Upper lobe of left lung (tissue), 6 donors: ENCODE measurements at regions not wholly inside any gene's neighbourhood (a gene's known extent, or its start where the extent isn't known, plus 50 kb on each side); places are given as distances from the start of the nearest gene placed in this dataset.

ENCODE experiments used
- ATAC-seq, 2 donors: fragments of 200-7000 bp; cut with Tn5 transposase; one replicate each; pipeline ENCODE4 v1.9.1; 2022; ENCODE audit warnings: mild to moderate bottlenecking in 2 of 2, moderate library complexity in 2 of 2; ENCODE audit not compliant: low FRiP score in 2 of 2
- DNase-seq, 2 donors: peaks; one replicate each; pipeline ENCODE4 v3.0.0-alpha.2; 2019 to 2020
- H3K27ac ChIP-seq, 4 donors: fragments of 200-600 bp; sonication (generic); one replicate each; pipeline ENCODE4 v1.5.1; 2016 to 2019
- H3K27me3 ChIP-seq, 4 donors: fragments of 200-600 bp; sonication (generic); one replicate each; pipeline ENCODE4 v1.5.1; 2017 to 2019
- H3K36me3 ChIP-seq, 4 donors: fragments of 200-600 bp; sonication (generic); one replicate each; pipeline ENCODE4 v1.5.1; 2016 to 2019
- H3K4me1 ChIP-seq, 4 donors: fragments of 200-600 bp; sonication (generic); one replicate each; pipeline ENCODE4 v1.5.1; 2018 to 2019
- H3K4me3 ChIP-seq, 4 donors: fragments of 200-600 bp; sonication (generic); one replicate each; pipeline ENCODE4 v1.5.1; 2017 to 2019; ENCODE audit warnings: mild to moderate bottlenecking in 2 of 4, moderate library complexity in 1 of 4
- H3K9me3 ChIP-seq, 4 donors: fragments of 200-600 bp; sonication (generic); one replicate each; pipeline ENCODE4 v1.5.1; 2018 to 2019
- CTCF ChIP-seq, 6 experiments: fragments of 450-650 bp in 4 of 6; fragments of 200-600 bp in 2 of 6; sonication (generic) in 2 of 6; IDR thresholded peaks; one replicate each; pipeline ENCODE4 v1.5.1; 2016 to 2019; ENCODE audit warnings: antibody characterized with exemption in 6 of 6
- EP300 ChIP-seq, 4 donors: sonication (generic); formaldehyde crosslinking; IDR thresholded peaks; one replicate each; pipeline ENCODE4 v1.5.1; 2017; ENCODE audit warnings: antibody characterized with exemption in 4 of 4, control low read depth in 2 of 4
- POLR2A ChIP-seq, 4 donors: fragments of 450-650 bp; IDR thresholded peaks; one replicate each; pipeline ENCODE4 v1.5.1; 2016 to 2017; ENCODE audit warnings: antibody characterized with exemption in 4 of 4, mild to moderate bottlenecking in 2 of 4
- POLR2AphosphoS5 ChIP-seq, 2 donors: sonication (generic); formaldehyde crosslinking; IDR thresholded peaks; one replicate each; pipeline ENCODE4 v1.5.1; 2017; ENCODE audit warnings: antibody characterized with exemption in 2 of 2
- WGBS, 2 donors: methylation state at CpG; one replicate each; pipeline ENCODE4 v1.1.5; 2017 to 2018; 5-methylcytosine and 5-hydroxymethylcytosine counted together
- donor health status: DM: no; HTN: no; CAD: no; lungs with moderate emphysema.
- donor health status: DM: no; HTN: yes; CAD: no; lungs with severe emphysema.

- DNase-seq (no peak), ATAC-seq (no peak)
- no peaks in the 10 kb centered on the region for H3K36me3 ChIP-seq
- no peak overlapping the region for H3K27ac ChIP-seq
- no peaks in the 10 kb centered on the region for H3K4me1 ChIP-seq
- WGBS, 2 donors = 86 to 88% methylated on average over 6 of the region's 6 CpGs
- TF ChIP-seq POLR2AphosphoS5 (IDR thresholded peaks at IDR 0.05) = no peak
- TF ChIP-seq POLR2A (IDR thresholded peaks at IDR 0.05) = no peak
- no peak for TF ChIP-seq EP300 (IDR thresholded peaks at IDR 0.05)
- TF ChIP-seq CTCF (IDR thresholded peaks at IDR 0.05) = no peak
- H3K27me3 ChIP-seq = no peaks in the 10 kb centered on the region
- H3K4me3 ChIP-seq = no peak overlapping the region
- H3K9me3 ChIP-seq = no peaks in the 10 kb centered on the region
Observed at GRCh38 chr2:221042926-221043325, 529.2 kb downstream of the EPHA4 start.

- Histone ChIP-seq H3K27me3 (no peaks in the 10 kb centered on the region), H3K36me3 (no peaks in the 10 kb centered on the region), H3K4me3 (no peak overlapping the region), H3K27ac (no peak overlapping the region), H3K4me1 (no peaks in the 10 kb centered on the region), H3K9me3 (no peaks in the 10 kb centered on the region)
- TF ChIP-seq EP300 (IDR thresholded peaks at IDR 0.05) = no peak
- no peak for TF ChIP-seq POLR2AphosphoS5 (IDR thresholded peaks at IDR 0.05)
- WGBS, 2 donors = 83 to 91% methylated on average over 5 of the region's 5 CpGs
- no peak for ATAC-seq
- no peak for DNase-seq
Observed at GRCh38 chr2:221044781-221045180, 527.3 kb downstream of the EPHA4 start.

- ATAC-seq = no peak
- Histone ChIP-seq H3K4me1 (no peaks in the 10 kb centered on the region), H3K27me3 (no peaks in the 10 kb centered on the region), H3K27ac (no peak overlapping the region), H3K4me3 (no peak overlapping the region), H3K9me3 (no peaks in the 10 kb centered on the region), H3K36me3 (no peaks in the 10 kb centered on the region)
- 67 to 81% methylated on average over 4 of the region's 4 CpGs for WGBS, 2 donors
- no peak for DNase-seq
- no peak for TF ChIP-seq POLR2A (IDR thresholded peaks at IDR 0.05)
Observed at GRCh38 chr2:221050020-221050795, 521.9 kb downstream of the EPHA4 start.

GRCh38 chr2:221051162-221051561, 520.9 kb downstream of the EPHA4 start:
- DNase-seq = peak in 1 of 2 donors; percentile 24
- Histone ChIP-seq H3K4me3 (no peak overlapping the region), H3K27me3 (no peaks in the 10 kb centered on the region), H3K27ac (no peak overlapping the region), H3K4me1 (no peaks in the 10 kb centered on the region), H3K36me3 (no peaks in the 10 kb centered on the region), H3K9me3 (no peaks in the 10 kb centered on the region)
- TF ChIP-seq POLR2AphosphoS5 (IDR thresholded peaks at IDR 0.05) = no peak
- no peak for TF ChIP-seq POLR2A (IDR thresholded peaks at IDR 0.05)
- ATAC-seq = no peak
- 94 to 96% methylated on average over 8 of the region's 8 CpGs for WGBS, 2 donors

GRCh38 chr2:221060376-221060775, 511.7 kb downstream of the EPHA4 start:
- H3K4me1 ChIP-seq = no peaks in the 10 kb centered on the region
- no peaks in the 10 kb centered on the region for H3K27me3 ChIP-seq
- TF ChIP-seq POLR2A (IDR thresholded peaks at IDR 0.05) = no peak
- TF ChIP-seq CTCF (IDR thresholded peaks at IDR 0.05) = no peak
- TF ChIP-seq POLR2AphosphoS5 (IDR thresholded peaks at IDR 0.05) = no peak
- TF ChIP-seq EP300 (IDR thresholded peaks at IDR 0.05) = no peak
- ATAC-seq (no peak), DNase-seq (no peak)
- no peak overlapping the region for H3K27ac ChIP-seq
- no peaks in the 10 kb centered on the region for H3K36me3 ChIP-seq
- peaks cover 0 to 3% (median 0%) of the 10 kb centered on the region in 4 donors for H3K9me3 ChIP-seq
- no peak overlapping the region for H3K4me3 ChIP-seq

- DNase-seq (no peak), ATAC-seq (no peak)
- H3K27ac ChIP-seq = no peak overlapping the region
- H3K9me3 ChIP-seq = no peaks in the 10 kb centered on the region
- no peaks in the 10 kb centered on the region for H3K27me3 ChIP-seq
- TF ChIP-seq POLR2AphosphoS5 (IDR thresholded peaks at IDR 0.05) = no peak
- TF ChIP-seq EP300 (IDR thresholded peaks at IDR 0.05) = no peak
- no peak for TF ChIP-seq POLR2A (IDR thresholded peaks at IDR 0.05)
- no peak for TF ChIP-seq CTCF (IDR thresholded peaks at IDR 0.05)
- WGBS, 2 donors = 89 to 97% methylated on average over 3 of the region's 3 CpGs
- H3K36me3 ChIP-seq = no peaks in the 10 kb centered on the region
- H3K4me3 ChIP-seq = no peak overlapping the region
- no peaks in the 10 kb centered on the region for H3K4me1 ChIP-seq
Observed at GRCh38 chr2:221063568-221063967, 508.5 kb downstream of the EPHA4 start.
